GM18870 (cell line): ENCODE measurements at regions not wholly inside any gene's neighbourhood (a gene's known extent, or its start where the extent isn't known, plus 50 kb on each side); places are given as distances from the start of the nearest gene placed in this dataset.
A peak's percentile ranks its signal among the peaks of the same experiment; 100 is the strongest.

Experiments used
- ATAC-seq: cut with Tn5 transposase; IDR thresholded peaks from one replicate; pipeline ENCODE4 v1.9.1; 2021; ENCODE audit warnings: moderate library complexity; ENCODE audit not compliant: unreplicated experiment

DNA sequence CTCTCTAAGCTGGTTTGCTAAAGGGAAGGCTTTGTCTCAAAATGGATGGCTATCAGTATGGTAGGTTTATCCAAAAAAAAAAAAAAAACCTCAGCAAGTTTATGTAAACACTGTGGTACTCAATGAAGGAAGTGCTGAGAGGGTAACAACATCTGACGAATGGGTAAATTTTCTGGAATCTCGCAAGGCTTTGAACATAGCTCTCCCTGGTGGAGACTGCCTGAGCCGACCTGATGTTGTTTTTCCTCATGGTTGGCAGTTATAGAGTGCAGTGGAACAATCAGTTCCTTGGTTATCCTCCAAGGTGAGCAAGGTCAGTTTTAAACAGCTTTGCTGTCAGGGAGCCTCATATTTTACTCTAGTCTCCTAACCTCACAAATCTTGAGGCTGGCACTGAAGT is 94.6 kb downstream of the ZPLD1 start:
- no peak for ATAC-seq

DNA sequence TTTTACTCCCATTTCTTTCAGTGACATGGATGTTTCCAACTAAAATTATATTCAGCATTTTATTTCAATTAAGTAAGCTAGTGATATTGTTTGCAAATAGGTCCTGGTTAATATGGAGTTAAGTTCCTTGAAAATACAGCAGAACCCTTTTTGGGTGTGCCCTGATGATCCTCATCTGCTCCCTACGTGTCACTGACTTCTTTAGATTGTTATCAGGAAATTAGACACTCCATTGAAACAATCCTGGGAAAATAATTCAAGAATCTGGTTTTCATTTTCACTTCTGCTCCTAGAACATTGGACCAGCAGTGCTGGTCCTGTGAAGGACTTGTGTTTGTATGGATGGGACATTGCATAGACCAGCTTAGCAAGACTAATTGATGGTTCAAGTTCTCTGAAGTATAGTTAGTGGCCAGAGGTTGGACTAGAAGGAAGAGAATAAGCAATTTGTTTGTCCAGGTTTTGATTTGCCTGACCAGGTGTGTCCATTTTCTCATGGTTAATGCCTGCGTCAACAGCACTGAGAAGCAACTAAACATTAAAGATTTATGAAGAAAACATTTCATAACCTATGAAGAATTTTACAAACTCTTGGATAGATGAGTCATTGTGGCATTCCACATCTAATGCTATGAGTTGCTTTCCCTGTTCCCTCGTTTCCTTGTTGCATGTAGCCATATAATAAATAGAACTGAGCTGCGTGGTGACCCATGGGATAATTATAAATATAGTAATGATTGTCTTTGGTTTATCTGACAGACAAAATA is 95.8 kb downstream of the ZPLD1 start:
- ATAC-seq = no peak

DNA sequence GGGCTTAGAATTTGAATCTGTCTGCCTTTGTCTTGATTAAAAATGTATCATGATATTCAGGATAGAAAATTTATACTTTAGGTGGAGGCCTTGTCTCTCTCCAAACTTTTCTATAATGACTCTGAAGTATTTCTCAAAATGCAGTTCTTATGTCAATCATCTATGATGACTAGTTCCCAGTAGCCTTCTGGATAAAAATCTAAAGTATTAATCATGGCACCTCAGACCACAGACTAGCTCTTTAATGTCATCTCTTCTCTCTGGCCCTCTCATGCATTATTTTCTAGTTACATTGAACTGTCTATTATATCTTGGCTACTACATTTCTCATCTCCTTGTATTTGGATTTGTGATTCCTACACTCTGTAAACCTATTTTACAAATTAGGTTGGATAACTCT is 96.9 kb downstream of the ZPLD1 start:
- ATAC-seq = no peak

DNA sequence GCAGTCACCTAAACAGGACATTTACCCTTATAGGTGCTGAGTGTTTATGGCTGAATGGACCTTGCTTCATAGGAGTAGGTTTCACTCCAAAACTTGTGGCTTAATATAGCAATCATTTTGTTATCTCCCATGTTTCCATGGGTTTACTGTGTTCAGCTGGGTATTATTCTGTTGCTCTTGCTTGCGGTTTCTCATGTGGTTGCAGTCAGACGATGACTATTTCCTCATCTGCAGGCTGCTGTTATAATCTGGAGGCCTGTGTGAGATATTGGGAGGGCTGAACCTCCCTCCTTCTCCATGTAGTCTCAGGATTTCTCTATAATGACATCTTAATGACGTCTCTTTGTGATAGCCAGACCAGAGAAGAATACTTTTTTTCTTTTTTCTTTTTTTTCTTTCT is 98.1 kb downstream of the ZPLD1 start:
- ATAC-seq = no peak

DNA sequence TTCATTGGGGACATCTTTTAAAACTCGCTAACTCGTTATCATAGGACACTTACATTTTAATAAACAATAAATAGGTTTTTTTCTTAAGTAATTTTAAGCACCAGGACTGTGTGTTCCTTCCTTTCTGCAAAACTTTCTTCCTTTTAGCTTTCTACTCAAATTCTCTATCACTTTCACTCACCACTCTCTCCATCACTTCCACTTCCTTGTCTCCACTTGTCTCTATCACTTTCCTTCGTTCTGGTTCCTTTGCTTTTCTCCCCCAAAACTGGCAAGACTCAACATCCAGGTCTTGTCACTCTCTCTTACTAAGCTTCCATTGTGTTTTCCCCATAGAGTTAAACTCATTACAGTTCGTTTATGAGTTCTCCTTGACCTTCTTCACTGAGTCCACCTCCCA is 99.0 kb downstream of the ZPLD1 start:
- no peak for ATAC-seq

DNA sequence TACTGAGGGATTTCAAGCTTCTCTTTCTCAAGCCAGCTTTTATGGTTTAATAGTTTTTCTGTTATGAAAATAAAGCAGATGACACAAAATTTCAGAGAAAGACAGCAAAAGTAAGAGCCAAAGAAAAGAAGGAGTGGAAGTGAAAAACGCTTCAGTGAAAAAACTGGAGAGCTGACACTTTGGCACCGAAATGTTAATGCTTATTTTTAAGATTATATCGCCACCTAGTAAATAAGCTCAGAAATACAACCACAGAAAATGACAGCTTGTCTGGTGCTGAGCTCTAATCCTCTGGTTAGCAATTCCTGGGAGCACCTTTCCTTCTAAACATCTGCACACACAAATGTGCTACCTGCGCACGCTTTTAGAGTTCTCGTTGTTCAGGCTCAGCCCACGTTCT is 101.6 kb downstream of the ZPLD1 start:
- ATAC-seq = peak; percentile 80

DNA sequence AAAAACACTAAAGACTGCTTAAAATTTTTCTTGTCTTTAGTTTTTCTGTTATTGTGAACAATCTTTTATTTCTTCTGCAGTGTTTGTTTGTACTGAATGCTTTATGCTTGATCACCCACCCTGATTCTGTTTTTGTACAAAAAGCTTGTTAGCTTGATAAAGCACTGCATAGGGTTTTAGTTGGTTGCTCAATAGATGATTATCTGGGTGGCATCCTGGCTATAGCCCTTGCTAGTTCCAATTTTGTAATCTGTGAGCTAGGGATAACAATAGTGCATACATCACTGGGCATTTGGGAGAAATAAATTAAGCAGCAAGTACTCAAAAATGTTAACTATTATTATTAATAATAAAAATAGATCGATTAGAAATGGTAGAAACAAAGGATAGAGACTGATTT is 102.3 kb downstream of the ZPLD1 start:
- ATAC-seq = no peak

DNA sequence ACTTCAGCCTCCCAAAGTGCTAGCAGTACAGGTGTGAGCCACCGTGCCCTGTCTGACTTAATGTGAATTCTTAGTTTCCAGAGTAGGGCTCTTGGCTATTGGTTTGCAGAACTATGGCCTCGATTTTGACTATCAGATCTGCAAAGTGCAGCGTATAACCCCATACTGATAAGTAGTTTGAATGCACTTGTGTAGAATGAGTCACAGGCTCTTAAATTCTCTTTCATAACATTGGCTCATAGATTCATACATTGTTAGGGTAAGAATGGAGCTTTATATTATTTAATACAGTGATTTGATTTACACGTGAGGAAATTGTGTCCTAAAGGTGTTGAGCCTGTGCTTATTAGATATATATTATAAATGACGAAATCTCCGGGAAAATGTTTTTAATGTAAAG is 109.9 kb downstream of the ZPLD1 start:
- ATAC-seq = no peak

DNA sequence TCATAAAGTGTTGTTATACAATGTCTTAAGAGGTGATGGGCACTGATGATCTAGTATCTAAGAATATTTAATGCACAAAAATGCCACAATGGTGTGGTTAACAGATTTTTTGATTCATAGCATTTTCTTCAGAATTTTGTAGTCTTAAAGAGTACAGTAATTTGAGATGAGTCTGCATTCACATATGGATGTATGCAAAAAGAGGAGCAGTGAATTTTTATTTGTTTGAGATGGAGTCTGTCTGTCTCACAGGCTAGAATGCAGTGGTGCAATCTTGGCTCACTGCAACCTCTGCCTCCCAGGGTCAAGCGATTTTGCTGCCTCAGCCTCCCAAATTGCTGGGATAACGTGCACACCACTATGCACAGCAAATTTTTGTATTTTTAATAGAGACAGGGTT is 110.5 kb downstream of the ZPLD1 start:
- ATAC-seq = no peak

DNA sequence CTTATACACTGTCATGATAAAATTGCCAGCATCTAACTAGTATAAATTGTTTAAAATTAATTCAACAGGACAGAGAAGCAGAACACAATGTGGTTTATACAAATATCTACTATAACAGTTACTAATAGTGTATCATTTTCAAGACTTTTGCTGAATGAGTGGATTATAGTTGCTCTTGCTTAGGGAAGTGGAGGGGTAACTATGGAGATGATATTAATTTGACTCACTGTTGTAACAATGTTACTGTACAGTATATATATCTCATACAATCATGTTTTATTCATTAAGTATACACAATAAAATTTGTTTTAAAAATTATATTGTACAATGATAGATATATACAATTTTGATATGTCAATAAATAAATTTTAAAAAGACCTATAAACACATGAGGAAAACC is 119.1 kb downstream of the ZPLD1 start:
- no peak for ATAC-seq

DNA sequence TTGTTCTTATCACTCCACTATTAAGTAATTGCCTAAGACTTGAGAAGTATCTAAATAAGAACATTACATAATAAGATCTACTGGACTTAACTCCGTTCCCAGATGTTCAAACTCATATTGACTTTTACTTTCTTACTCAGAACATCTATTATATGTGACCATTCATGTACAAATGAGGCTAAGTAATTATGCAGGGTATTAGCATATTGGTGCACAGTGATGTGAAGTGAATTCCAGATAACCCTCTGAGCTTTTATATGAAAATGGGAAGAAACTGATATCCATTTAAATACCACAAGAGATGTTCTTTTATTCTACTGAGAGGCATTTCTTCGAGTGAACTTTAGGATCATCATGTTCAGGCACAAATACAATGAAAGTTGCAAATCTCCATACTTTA is 135.7 kb downstream of the ZPLD1 start:
- ATAC-seq = no peak

DNA sequence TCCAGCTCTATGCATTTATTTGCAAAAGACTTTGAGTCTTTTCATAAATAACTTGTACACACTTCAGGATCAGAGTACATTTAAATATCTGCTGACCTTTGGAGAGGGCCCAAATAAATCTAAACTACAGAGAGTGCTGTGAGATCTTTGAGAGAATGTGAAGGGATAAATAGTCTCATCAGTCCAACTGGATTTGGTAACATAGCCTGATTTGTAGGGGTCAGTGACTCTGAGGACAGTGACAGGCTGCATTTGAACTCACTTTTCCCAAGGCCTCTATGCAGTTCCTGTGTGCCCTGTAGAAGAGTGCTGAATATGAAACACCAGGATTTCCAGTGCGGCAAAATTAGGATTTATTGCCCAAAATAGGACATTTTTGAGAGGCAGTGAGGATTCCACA is 136.2 kb downstream of the ZPLD1 start:
- ATAC-seq = no peak

DNA sequence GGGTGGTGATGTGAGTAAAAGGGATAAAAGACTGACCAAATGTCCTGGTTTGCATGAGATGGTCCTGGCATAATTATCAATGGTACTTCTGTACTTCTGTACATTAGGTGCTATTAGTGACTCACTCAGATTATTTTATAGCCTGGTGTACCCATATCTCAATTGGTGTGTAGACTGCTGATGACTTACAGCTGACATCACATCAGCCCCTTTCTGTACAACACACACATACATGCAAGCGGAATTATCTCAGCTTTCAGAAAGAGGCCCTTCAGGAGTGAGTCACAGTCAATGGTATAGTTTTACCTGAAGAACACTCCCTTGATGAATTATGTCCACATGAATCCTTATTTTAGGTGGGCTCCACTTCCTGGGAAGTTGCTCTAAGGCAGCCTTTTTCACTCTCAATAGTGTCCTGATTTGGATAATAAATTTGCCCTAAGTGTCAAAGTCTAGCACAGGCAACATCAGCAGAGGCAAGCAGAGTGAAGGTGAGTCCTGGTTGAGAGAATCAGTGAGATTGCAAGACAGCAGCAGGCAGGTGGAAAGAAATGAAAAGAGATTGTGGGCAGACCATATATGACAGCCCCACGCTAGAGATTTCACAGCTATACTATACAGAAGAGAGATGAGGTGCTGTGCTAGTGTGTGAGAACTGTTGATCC is 137.0 kb downstream of the ZPLD1 start:
- ATAC-seq = no peak

DNA sequence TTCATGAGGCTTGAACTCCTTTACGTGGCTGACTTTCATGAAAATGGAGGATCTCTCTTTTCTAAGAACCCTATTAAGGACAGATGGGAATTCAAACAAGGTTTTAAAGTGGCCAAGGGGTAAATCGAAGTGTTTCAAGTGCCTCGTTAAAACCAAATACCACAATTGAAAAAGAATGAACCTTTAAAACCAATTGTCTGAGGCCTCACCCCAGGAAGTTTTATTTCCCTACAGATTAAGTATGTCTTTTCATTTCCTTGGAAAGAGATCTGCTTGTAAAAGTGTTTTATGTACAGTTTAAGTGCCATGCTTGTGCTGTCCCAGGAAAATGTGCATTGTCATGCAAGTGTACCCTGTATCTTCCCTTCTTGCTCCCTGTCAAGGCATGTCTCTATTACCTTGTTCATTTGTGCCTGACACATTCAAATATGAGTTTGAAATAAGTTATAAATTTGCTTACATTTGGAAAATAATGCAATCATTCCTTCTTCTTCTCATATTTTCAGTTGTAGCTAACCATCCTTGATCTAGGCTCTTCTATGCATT is 138.7 kb downstream of the ZPLD1 start:
- ATAC-seq = no peak

DNA sequence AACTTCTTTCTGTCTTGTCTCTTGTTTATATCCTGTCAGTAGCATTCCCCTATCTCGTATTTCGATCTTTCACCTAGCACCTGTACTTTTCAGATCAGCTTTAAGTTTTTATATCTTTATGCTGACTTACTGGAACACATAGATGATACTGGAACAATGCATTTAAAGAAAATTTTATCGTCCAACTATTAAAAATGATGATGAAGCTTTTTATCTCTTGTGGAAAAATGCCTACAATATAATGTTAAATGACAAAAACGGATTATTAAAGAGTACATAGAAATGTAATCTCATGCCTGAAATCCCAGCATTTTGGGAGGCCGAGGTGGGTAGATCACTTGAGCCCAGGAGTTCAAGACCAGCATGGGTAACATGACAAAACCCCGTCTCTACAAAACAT is 139.5 kb downstream of the ZPLD1 start:
- no peak for ATAC-seq

DNA sequence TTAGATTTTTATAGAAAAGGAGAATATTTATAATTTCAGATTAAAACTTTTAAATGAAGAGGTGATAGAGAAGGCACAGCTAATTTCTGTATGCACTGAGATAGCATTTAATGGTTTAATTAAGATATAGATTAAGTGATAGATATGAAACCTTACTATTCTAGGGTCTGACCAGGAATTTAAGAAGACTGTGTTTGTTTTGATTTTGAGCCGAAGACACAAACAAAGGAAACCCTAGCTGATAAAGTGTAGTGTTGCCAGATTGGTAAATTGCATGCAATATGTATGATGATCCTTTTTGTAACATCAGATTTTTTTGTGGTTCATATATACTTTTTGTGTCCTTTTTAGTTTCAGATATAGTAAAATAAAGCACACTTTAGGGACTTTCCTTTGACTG is 141.8 kb downstream of the ZPLD1 start:
- ATAC-seq = no peak

DNA sequence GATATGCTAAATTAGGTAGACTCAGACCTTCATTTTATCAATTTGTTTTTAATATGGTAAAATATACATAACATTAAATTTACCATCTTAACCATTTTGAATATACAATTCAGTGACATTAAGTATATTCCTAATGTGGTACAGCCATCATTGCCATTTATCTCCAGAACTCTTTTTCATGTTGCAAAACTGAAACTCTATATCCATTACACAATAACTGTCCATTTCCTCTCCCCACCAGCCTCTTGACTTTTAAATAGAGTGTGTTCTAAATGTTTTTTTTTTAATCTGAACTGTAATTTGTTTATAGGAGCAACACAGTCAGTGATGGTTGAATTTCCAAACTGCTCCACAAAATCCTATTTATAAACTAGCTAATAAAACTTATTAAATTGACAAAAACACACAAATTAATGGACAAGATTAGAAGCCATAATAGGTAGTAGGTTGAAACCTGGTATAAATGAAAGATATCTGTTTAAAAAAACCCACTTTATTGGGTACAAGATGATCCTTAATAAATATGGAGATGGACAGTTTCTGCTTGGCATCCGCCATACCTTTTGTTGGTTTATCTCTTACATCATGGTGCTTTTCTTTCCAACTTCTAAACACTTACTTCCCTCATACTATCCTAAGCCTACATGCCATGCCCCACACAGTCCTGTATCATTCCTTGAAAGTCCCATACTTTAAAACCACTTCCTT is 142.4 kb downstream of the ZPLD1 start:
- ATAC-seq = no peak

DNA sequence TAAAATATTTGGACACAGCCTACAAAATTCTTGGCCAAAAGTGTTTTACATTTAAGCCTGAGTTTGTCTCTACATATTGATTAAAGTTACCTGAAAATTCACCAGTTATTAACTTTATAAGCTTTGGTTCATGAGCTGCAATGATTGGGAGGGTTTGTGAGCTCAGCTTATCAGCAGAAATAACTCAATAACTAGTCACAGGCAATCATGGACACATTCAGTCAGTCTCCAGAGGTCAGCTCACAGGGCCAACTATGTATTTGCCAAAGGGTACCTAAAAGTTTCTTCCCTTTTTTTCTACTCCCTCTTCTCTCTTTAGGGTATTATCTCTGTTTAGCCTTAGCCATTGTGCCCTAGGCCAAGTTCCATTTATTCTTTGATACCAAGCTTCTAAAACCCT is 145.9 kb downstream of the ZPLD1 start:
- no peak for ATAC-seq

DNA sequence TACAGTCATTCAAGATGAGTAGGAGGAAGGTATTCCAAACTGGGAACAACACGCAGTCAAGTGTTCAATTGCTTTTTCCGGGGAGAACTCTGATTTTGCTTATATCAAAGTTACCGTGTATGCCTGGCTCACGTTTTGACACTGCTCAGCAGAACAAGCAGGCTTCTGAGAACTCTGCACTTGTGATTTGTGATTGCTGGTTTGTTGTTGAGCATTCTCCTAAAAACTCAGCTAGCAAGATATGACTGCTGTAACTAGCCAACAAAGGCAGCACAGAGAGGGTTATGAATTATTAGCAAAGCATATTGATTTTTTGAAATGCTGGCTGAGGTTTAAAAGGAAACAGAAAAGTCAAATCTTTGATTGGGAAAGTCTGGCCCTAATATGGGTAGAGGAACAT is 151.7 kb downstream of the ZPLD1 start:
- ATAC-seq = no peak

DNA sequence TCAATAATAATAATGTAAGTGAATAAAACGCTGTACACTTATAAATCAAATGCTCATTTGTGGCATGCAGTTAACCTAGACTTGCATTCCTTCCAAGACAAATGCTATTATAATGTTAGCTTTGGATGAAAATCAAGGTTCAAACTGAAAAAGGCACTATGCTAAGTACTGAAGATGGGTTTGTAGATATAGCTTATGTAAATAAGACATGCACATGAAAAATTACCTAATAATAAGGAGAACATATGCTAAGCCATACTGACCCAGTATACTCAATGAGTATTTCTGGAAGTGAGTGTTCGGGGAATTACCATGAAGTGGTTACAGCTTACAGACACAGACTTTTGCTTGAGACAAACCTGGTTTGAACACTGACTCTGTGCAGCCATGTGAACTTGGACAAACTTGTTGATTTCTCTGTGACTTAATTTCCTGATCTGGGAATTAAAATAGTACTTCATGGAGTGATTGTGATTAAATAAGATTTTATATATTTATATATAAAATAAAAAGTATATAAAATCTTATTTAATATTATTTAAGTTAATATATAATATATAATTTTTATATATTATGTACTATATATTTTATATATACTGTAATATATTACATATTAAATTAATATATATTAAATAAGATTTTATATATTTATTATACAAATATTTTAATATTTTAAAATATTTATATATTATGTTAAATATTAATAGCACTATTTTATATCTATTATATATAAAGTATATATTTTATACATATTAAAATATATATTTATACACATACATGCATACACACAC is 159.2 kb downstream of the ZPLD1 start:
- no peak for ATAC-seq

DNA sequence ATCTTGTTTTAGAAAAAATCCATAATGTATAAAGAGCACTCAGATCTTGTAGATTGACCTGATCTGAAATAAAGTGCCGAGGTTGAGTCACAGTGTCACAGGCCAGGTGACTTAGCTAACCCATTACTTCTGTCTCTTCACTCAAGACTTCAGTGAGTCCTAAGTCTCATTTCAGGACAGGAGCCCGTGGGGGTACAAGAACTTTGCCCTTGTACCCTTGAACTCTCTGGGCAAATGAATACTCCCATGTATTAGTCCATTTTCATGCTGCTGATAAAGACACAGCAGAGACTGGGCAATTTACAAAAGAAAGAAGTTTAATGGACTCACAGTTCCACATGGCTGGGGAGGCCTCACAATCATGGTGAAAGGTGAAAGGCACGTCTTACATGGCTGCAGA is 160.2 kb downstream of the ZPLD1 start:
- no peak for ATAC-seq
